ENCODE measurements at regions not wholly inside any gene's neighbourhood (a gene's known extent, or its start where the extent isn't known, plus 50 kb on each side); places are given as distances from the start of the nearest gene placed in this dataset.

- DNase-seq = no peak
These were observed 58.8 kb upstream of the ZNF804B start for GRCh38 chr7:88700725-88701124.

- no peak for DNase-seq
These were observed 65.3 kb upstream of the ZNF804B start for GRCh38 chr7:88694207-88694606.

- no peak for DNase-seq
These were observed 66.4 kb upstream of the ZNF804B start for GRCh38 chr7:88693131-88693530.

GRCh38 chr7:88692493-88692892 is 67.0 kb upstream of the ZNF804B start:
- DNase-seq = no peak

GRCh38 chr7:88689821-88690220 is 69.7 kb upstream of the ZNF804B start:
- DNase-seq = no peak

- DNase-seq = no peak
These were observed 71.3 kb upstream of the ZNF804B start for GRCh38 chr7:88688222-88688621.

- DNase-seq = no peak
These were observed 72.9 kb upstream of the ZNF804B start for GRCh38 chr7:88686468-88687229.

GRCh38 chr7:88681682-88682081 is 77.8 kb upstream of the ZNF804B start:
- no peak for DNase-seq

- DNase-seq = no peak
These were observed 89.0 kb upstream of the ZNF804B start for GRCh38 chr7:88670536-88670935.

- DNase-seq = no peak
These were observed 89.6 kb upstream of the ZNF804B start for GRCh38 chr7:88669913-88670312.

- DNase-seq = no peak
These were observed 90.9 kb upstream of the ZNF804B start for GRCh38 chr7:88668591-88668990.

- no peak for DNase-seq
These were observed 92.9 kb upstream of the ZNF804B start for GRCh38 chr7:88666626-88667025.

- DNase-seq = no peak
These were observed 93.5 kb upstream of the ZNF804B start for GRCh38 chr7:88665892-88666514.

GRCh38 chr7:88664630-88665233 is 94.8 kb upstream of the ZNF804B start:
- no peak for DNase-seq

GRCh38 chr7:88661921-88662320 is 97.6 kb upstream of the ZNF804B start:
- DNase-seq = no peak

GRCh38 chr7:88647825-88648224 is 111.7 kb upstream of the ZNF804B start:
- no peak for DNase-seq

- no peak for DNase-seq
These were observed 120.9 kb upstream of the ZNF804B start for GRCh38 chr7:88638583-88638982.

GRCh38 chr7:88637795-88638194 is 121.7 kb upstream of the ZNF804B start:
- DNase-seq = no peak

GRCh38 chr7:88635149-88635548 is 124.4 kb upstream of the ZNF804B start:
- DNase-seq = no peak

- DNase-seq = no peak
These were observed 129.9 kb upstream of the ZNF804B start for GRCh38 chr7:88629559-88629958.

GRCh38 chr7:88628363-88629085 is 131.0 kb upstream of the ZNF804B start:
- no peak for DNase-seq

GRCh38 chr7:88617185-88617584 is 142.3 kb upstream of the ZNF804B start:
- DNase-seq = no peak
